ENCODE measurements at regions not wholly inside any gene's neighbourhood (a gene's known extent, or its start where the extent isn't known, plus 50 kb on each side); places are given as distances from the start of the nearest gene placed in this dataset.

DNA sequence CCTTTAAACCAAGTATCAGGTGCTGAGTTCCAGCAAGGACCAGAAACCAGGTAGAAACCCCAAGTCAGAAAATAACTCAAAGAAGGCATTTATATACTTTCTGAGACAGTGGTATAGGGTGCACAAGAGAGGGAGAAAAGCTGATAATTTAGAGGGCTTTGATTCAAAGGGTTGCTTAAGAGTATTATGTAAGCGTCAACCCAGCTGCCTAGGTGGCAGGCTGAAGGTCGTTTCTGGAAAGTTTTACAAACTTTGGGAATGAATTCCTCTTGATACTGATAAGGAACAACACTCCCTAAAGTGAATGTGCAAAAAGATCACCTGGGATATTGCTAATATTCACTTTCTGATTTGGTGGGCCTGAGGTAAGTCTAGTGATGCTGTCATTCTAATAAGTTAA, 800.7 kb downstream of the MAFB start:
- no peak for TF ChIP-seq FOS (IDR thresholded peaks at IDR 0.05; ENCODE audit: borderline replicate concordance, insufficient read depth, low read length)
- TF ChIP-seq, protein P1, sequence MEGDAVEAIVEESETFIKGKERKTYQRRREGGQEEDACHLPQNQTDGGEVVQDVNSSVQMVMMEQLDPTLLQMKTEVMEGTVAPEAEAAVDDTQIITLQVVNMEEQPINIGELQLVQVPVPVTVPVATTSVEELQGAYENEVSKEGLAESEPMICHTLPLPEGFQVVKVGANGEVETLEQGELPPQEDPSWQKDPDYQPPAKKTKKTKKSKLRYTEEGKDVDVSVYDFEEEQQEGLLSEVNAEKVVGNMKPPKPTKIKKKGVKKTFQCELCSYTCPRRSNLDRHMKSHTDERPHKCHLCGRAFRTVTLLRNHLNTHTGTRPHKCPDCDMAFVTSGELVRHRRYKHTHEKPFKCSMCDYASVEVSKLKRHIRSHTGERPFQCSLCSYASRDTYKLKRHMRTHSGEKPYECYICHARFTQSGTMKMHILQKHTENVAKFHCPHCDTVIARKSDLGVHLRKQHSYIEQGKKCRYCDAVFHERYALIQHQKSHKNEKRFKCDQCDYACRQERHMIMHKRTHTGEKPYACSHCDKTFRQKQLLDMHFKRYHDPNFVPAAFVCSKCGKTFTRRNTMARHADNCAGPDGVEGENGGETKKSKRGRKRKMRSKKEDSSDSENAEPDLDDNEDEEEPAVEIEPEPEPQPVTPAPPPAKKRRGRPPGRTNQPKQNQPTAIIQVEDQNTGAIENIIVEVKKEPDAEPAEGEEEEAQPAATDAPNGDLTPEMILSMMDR (IDR thresholded peaks at IDR 0.05; ENCODE audit: extremely low read depth in 1 of 2, insufficient read depth in 1 of 2, low read depth in 1 of 2, low read length in 2 of 2), result no peak
- no peak for TF ChIP-seq MYC (IDR thresholded peaks at IDR 0.05; ENCODE audit: low read depth, low read length)
- no peak for TF ChIP-seq EZH2 (IDR thresholded peaks at IDR 0.05; ENCODE audit: borderline replicate concordance, low read depth, low read length, severe bottlenecking)
- no peak for TF ChIP-seq POLR2A (IDR thresholded peaks at IDR 0.05; ENCODE audit: low read depth, low read length)
- TF ChIP-seq, protein P2, sequence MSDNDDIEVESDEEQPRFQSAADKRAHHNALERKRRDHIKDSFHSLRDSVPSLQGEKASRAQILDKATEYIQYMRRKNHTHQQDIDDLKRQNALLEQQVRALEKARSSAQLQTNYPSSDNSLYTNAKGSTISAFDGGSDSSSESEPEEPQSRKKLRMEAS (IDR thresholded peaks at IDR 0.05; ENCODE audit: insufficient read depth, insufficient read length), result no peak
- no peak for TF ChIP-seq POLR2AphosphoS5 (IDR thresholded peaks at IDR 0.05; ENCODE audit: insufficient read depth, low read depth, low read length)
- TF ChIP-seq GATA2 (IDR thresholded peaks at IDR 0.05; ENCODE audit: insufficient read depth, insufficient read length, low read depth, low read length), result no peak
- TF ChIP-seq JUN (IDR thresholded peaks at IDR 0.05; ENCODE audit: borderline replicate concordance, insufficient read depth, insufficient read length, low read depth), result no peak
- no peaks in the 10 kb centered on the region for H3K27me3 ChIP-seq (ENCODE audit: control insufficient read depth in 2 of 2, insufficient read depth in 2 of 2, low read length in 2 of 2)
- intact Hi-C loops (cut with micrococcal nuclease) (no loop called here), dilution Hi-C loops (cut with MboI; ENCODE audit: extremely low pct_ligation_motif_present, low sequenced_read_pairs) (no loop called here)
- BruUV-seq (replicated peaks), result no TSS peak
- no peaks in the 10 kb centered on the region for H4K20me1 ChIP-seq (replicated peaks; ENCODE audit: control insufficient read depth, extremely low read depth, insufficient read depth, low read length)
- no peaks in the 10 kb centered on the region for H3K79me2 ChIP-seq (ENCODE audit: control insufficient read depth, insufficient read depth, low read length)
- no peak overlapping the region for H3K9ac ChIP-seq (replicated peaks; ENCODE audit: extremely low read depth, insufficient read depth, low read length)
- H3K36me3 ChIP-seq (ENCODE audit: control insufficient read depth in 2 of 2, extremely low read depth in 1 of 2, insufficient read depth in 2 of 2, low read length in 2 of 2), result no peaks in the 10 kb centered on the region
- no peaks in the 10 kb centered on the region for H3K9me1 ChIP-seq (replicated peaks; ENCODE audit: control insufficient read depth, extremely low read depth, insufficient read depth, low read length)
- H3K9me3 ChIP-seq (replicated peaks; ENCODE audit: control insufficient read depth, insufficient read depth, low read length), result no peaks in the 10 kb centered on the region
- H3K27ac ChIP-seq (ENCODE audit: insufficient read depth, low read depth, low read length), result no peak overlapping the region
- CTCF ChIA-PET, result interaction anchor here (3.2 kb wide), 1 partner anchor 1075 kb away, joined by 23 read pairs; no protein-coding TSS in a partner anchor
- H3K4me1 ChIP-seq (ENCODE audit: control insufficient read depth, extremely low read depth, insufficient read depth, low read length), result no peaks in the 10 kb centered on the region
- no peak overlapping the region for H3K4me3 ChIP-seq (replicated peaks in 1 of 3; ENCODE audit: insufficient read depth in 1 of 3, low read depth in 1 of 3, low read length in 3 of 3)
- no peak for FAIRE-seq
- no peak overlapping the region for H3K4me2 ChIP-seq (ENCODE audit: insufficient read depth, low read length)
- DNase-seq (ENCODE audit: low read depth, low spot score), result no peak
- no peak overlapping the region for H2AFZ ChIP-seq (ENCODE audit: low read depth, low read length)
- POLR2A ChIA-PET, result no interaction called here
